NCI-H2171 (cell line): ENCODE measurements at regions not wholly inside any gene's neighbourhood (a gene's known extent, or its start where the extent isn't known, plus 50 kb on each side); places are given as distances from the start of the nearest gene placed in this dataset.

Source experiments
- DNase-seq: peaks from one replicate; lab custom pipeline; 2025; lab: John Stamatoyannopoulos, UW

- DNase-seq: no peak
These were observed 228.0 kb upstream of the ID2 start for GRCh38 chr2:8453904-8454302.

- peak; percentile 29 for DNase-seq
These were observed 227.1 kb upstream of the ID2 start for GRCh38 chr2:8454797-8455196.

GRCh38 chr2:8455236-8456150 lies 226.4 kb upstream of the ID2 start:
- DNase-seq: no peak

GRCh38 chr2:8456151-8457091 lies 225.4 kb upstream of the ID2 start:
- DNase-seq: no peak

- peak; percentile 31 for DNase-seq
These were observed 224.8 kb upstream of the ID2 start for GRCh38 chr2:8457092-8457481.

DNA sequence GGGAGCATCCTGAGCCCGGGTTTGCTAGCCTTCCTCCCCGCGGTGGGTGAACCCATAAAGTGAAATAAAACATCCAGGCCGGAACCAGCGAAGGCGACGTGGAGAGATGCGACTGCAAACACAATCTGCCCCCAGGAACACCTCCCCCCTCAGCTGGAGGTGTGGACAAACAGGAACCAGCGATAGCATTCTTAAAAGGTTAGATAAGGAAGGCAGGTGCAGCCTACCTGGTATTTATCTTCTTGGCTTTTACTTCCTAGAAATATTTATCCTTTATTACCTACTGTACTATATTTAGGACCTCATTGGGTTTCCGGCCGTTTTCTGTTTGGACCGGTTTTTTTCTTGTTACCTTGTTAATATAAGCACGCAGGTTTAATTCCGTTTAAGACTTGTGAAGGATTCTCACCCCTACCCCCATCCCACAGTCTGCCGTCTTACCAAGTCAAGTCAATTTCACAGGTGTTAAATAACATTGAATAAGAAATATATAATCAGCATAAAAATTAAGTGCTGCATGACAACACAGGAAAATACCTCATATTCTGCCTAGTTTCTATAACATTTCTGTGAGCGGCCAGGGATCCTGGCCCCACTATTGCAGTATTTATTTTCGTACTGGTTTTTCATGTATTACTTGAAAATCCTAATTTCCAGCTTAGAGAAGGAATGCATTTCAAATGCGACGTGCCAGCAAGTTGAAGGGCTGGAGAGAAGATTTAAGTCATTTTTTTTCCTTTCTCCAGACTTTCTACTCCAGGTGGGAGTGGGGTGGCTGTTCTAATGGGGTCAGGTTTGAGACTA lies 224.0 kb upstream of the ID2 start:
- no peak for DNase-seq

DNA sequence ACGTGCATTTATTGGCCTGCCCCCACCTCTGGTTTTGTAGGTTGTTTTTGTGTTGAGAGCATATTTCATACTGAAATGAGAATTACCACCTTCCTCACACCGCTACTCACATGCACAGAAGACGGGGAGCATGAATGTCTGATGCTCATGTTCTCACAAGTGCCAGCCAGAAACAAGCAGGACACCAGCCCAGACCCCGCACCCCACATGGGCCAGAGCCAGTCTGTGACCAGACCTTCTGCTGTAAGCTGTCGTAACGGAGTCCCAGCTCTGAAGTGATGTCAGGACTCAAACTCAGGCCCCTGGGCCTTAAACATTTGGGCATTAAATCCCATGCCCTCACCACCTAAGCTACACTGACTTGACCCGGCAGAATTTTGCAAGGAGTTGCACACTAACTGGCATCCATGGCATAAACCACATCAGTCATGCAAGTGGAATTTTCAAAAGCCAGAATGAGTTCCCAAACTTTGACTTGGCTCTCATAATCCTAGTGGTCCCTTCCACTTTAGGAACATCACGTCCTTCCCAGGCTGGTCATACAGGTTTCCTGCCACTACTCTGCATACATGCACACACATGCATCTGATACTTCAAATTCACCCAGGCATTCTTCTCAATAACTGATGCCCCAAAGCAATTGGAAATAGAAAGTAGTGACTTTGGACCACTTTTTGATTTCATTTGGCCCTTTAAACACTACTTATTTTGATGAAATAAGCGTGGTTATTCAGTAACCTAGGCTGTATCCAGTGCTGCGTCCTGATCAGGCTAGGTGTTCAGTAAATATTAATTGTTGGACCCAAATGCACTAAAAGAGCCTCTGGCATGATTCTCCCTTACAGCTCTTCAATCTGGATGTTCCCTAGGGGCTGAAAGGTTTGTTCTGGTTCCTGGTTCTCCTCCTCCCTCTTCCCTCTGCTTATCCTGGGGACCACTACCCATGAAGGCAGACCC lies 223.1 kb upstream of the ID2 start:
- DNase-seq: no peak

- DNase-seq: no peak
These were observed 222.4 kb upstream of the ID2 start for GRCh38 chr2:8459474-8459873.

DNA sequence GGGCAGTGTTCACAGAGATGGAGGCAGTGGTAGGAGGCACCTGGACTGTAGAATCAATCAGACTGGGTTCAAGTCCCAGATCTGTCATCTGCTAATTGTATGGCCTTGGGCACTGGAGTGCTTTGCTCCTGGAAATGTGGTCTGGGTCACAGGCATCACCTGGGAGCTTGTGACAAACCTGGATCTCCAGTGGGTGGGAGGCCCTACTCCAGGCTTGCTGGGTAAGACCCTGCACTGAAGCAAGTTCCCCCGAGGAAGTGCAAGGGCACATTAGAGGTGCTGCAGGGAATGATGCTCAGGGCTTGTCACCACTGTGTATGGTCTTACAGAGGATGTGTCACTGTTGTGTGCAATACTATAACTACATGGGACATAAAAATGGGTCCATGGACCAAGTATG lies 220.5 kb upstream of the ID2 start:
- no peak for DNase-seq

DNA sequence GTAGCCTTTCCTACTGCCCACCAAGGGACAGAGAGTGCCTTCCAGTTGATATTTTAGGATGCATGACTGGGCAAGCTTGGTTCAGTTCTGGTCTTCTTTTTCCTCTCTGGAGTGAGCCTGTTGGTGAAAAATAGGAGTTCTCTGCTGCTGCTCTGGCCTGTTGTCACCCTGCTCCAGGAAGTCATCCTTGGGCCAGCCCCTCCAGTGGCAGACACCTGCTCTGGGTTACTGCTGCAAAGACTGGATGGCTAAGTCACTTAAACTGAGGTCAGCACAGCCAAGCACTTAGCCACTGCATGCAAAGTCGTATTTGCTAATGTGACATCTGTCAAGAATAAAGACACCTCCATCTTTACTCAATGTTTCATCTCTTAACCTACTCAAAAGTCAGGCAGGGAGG lies 219.6 kb upstream of the ID2 start:
- DNase-seq: no peak

DNA sequence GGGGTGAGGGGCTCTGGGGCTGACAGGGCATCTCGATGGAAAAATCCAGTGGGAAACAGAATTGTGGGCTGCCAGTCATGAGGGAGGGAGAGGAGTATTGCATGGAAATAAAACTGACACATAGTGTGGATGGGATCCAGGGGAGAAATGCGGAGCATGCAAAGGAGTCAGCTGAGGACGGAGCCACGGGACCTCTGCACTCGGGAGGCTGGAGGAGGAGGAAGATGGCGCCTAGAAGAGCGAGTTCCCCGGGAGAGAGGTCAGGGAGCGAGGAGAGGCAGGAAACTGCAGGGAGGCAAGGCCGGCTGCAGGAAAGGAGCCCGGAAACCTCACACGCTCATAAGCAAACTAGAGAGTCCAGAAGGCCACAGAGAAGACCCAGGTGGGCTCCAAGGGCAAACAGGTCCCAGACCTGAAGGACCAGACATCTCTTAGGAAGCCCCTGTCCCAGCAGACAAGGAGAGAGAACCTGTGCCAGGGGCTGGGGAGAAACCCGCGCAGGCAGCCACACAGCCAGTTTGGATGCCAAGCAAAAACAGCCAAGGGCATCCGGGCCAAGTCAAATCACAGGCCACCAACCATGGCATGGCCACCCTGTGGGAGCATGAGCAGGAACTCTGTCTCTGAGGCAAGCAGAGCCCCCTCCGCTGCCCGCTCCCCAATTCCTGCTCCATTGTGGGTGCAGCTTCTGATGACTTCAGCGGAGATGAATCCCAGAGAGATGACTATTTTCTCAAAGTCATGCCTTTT lies 218.8 kb upstream of the ID2 start:
- DNase-seq: no peak

DNA sequence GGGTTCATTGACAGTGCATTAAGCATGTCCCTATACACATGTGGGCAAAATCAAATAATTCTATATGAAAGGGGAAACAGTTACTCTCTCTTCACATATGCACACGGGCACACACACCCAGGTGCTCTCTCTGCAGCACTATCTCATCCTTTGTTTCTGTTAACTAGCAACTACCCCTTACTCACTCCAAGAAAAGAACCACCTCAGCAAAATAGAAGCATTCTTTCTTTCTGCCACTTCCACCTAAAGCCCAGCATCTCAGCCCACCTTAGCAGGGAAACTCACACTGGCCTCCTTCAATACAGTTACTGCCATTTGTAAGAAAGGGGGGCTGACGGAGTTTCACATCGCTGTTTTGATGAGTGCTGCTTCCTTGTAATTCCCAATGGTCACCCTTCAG lies 216.3 kb upstream of the ID2 start:
- DNase-seq: no peak

GRCh38 chr2:8469709-8470493 lies 212.0 kb upstream of the ID2 start:
- no peak for DNase-seq

DNA sequence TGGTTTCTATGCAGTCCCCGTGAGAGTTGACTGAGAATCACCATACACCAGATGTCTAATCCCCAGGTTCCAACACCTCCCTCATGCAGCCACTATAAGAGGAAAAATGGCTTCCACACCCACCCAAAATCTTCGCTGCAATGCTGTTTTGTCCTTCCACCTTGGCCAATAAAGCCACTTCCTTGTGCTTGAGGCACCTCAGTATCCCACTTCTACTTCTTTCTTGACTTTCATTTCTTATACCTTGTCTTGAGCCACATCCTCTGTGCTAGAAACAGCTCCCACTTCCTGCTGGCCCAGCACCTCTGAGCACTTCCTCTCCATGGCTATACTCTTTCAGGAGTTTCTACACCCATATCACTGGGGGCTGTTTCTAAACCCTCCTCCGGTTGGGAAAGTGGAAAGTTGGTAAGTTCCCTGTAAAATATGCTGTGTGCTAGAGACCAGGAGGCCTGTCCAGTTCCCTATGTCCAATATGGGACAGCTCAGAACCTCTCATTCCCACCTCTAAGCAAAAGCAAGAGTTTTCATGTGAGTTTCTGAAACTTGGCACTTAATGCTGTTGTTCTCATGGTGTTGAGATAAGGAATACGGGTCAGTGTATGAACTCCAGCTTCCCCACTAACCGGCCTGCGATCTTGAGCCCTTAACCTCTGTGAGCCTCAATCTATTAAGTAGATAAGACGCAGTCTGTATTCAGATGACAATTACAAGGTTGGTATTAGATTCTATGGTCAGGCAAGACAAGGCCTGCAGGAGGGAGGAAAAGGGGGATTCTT lies 209.1 kb upstream of the ID2 start:
- DNase-seq: no peak

GRCh38 chr2:8475349-8476031 lies 206.4 kb upstream of the ID2 start:
- DNase-seq: no peak

DNA sequence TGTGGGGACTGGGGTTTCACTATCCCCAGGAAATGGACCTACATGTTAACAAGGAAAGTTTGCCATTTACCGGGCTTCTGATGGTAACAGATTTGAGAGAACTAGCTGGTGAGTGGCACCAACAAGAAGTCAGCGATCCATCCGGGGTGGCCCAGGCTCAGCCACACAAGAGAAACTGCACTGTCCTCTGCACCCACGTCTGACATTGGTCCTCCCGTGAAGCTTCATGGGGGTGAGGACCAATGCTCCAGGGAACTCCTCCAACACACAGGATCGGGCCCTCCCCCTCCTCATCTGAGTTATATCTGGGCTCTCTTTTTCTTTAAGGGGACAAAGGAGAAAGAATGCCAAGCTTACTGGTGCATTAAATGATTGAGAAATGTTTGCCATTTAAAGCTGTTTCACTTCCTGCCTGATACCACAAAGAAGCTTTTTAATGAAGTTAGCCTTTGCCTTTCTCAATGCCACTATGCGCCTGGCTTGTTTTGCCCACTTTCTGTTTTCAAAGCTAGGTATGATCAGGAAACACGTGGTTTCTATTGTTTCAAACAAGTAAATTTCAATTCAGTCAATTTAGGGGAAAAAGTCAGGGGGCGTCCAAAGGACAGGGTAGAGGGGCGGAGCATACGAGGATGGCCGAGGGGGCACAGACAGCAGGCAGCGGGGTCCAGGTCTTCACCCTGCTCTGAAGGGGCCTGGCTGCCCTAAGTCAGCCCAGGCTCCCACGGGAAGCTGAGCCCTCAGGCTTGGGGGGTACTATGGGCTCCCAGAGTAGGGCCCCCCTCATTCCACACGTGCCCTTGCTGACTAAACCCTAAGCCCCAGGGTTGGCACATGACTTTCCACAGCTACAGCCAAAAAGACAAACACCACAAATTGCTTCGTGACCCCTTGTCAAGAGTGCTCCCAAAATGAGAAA lies 204.0 kb upstream of the ID2 start:
- DNase-seq: no peak

DNA sequence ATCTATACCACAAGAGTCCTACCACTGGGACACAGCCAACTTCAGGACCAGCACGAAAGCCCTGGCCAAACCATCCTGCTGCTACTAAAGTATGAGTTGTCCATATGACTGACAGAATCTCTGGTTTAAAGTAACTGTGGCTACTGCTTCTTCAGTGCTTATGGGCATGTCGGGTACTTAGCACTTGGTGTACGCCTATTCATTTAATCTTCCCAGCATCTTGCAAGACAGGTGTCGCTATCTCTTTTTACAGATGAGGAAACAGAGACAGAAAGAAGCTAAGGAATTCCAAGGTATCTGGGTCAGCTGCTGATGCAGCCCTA lies 203.4 kb upstream of the ID2 start:
- DNase-seq: no peak
